ENCODE measurements at regions not wholly inside any gene's neighbourhood (a gene's known extent, or its start where the extent isn't known, plus 50 kb on each side); places are given as distances from the start of the nearest gene placed in this dataset.

- TF ChIP-seq EZH2 (IDR thresholded peaks at IDR 0.05; ENCODE audit: borderline replicate concordance, low read depth, low read length, severe bottlenecking) (no peak), CTCF (IDR thresholded peaks at IDR 0.05; ENCODE audit: extremely low read depth in 1 of 2, insufficient read depth in 1 of 2, low read depth in 1 of 2, low read length in 2 of 2) (no peak), POLR2A (IDR thresholded peaks at IDR 0.05; ENCODE audit: low read depth, low read length) (no peak)
These were observed 199.1 kb upstream of the ZBED5 start for GRCh38 chr11:11056749-11057471.
